ENCODE measurements at regions not wholly inside any gene's neighbourhood (a gene's known extent, or its start where the extent isn't known, plus 50 kb on each side); places are given as distances from the start of the nearest gene placed in this dataset.

DNA sequence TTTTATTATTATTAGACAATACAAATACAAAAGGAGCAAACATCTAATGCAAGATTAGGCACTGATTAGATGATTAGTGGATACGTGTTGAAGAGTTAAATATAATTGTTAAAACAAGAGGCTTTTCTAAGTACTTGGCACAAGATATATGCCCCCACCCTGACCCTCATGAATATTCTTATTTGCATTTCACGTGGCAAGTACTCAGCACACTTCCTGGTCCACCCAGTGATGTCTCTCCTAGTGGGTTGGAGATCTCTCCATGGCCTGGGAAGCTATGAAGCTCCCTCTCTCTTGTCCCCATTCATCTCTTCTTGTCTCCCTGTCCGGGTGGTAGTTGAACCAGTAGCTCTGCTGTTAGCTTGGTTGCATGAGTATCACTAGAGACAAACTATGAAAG lies 375.3 kb downstream of the ADRA2A start:
- CTCF ChIA-PET: no interaction called here
- TF ChIP-seq, protein P1, sequence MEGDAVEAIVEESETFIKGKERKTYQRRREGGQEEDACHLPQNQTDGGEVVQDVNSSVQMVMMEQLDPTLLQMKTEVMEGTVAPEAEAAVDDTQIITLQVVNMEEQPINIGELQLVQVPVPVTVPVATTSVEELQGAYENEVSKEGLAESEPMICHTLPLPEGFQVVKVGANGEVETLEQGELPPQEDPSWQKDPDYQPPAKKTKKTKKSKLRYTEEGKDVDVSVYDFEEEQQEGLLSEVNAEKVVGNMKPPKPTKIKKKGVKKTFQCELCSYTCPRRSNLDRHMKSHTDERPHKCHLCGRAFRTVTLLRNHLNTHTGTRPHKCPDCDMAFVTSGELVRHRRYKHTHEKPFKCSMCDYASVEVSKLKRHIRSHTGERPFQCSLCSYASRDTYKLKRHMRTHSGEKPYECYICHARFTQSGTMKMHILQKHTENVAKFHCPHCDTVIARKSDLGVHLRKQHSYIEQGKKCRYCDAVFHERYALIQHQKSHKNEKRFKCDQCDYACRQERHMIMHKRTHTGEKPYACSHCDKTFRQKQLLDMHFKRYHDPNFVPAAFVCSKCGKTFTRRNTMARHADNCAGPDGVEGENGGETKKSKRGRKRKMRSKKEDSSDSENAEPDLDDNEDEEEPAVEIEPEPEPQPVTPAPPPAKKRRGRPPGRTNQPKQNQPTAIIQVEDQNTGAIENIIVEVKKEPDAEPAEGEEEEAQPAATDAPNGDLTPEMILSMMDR (IDR thresholded peaks at IDR 0.05; ENCODE audit: insufficient read depth, low read length, missing control alignments): no peak
- no peak for DNase-seq (ENCODE audit: low read depth, low spot score)
- POLR2A ChIA-PET: no interaction called here
- H3K4me3 ChIP-seq (ENCODE audit: low read depth, low read length): no peak overlapping the region

DNA sequence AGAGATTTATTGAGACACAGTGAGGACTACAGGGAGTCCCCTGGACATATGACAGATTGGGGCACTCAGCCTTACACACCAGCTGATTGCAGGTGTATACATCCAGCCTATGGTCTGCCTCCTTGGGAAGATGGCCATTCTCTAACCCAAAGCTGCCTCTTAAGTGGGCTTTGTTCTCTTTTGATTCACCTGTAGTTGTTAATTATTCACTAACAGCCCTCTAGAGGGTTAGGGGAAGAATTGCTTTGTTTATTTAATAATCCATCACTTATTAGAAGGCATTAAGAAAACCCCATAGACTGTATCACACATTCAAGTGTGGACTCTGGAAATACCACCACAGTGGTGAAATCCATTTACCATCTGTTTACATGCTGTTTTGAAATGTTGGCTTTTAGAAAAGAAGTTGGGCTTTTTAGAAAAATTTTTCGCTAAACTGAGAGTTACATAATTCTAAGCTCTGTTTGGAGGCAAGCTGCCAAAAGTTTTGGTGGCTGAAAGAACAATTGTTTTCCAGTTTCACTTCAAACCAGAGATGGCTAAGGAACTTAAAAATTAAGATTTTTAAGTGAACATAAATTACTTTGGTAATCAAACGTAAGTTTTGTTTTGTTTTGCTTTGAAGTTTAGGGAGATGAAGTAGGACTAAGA lies 379.1 kb downstream of the ADRA2A start:
- TF ChIP-seq, protein P1 (IDR thresholded peaks at IDR 0.05; ENCODE audit: insufficient read depth, low read length, missing control alignments): no peak
- CTCF ChIA-PET: no interaction called here
- H3K4me3 ChIP-seq (ENCODE audit: low read depth, low read length): no peak overlapping the region
- POLR2A ChIA-PET: no interaction called here
- no peak for DNase-seq (ENCODE audit: low read depth, low spot score)

DNA sequence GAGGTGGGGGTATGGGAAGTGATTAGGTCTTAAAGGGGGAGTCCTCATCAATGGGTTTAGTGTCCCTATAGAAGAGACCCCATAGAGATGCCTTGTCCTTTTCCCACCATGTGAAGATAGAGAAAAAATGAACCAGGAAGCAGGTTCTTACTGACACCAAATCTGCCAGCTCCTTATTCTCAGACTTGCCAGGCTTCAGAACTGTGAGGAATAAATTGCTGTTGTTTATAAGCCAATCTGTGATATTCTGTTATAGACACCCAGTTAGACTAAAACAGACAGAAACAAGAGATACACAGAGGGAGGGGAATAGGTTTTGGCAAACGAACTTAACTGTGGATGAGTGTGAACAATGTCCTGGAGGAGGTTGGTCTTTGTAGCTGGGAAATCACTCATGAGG lies 381.4 kb downstream of the ADRA2A start:
- no peak for DNase-seq (ENCODE audit: low read depth, low spot score)
- TF ChIP-seq, protein P1 (IDR thresholded peaks at IDR 0.05; ENCODE audit: insufficient read depth, low read length, missing control alignments): no peak
- H3K4me3 ChIP-seq (ENCODE audit: low read depth, low read length): no peak overlapping the region
- CTCF ChIA-PET: no interaction called here
- POLR2A ChIA-PET: no interaction called here

DNA sequence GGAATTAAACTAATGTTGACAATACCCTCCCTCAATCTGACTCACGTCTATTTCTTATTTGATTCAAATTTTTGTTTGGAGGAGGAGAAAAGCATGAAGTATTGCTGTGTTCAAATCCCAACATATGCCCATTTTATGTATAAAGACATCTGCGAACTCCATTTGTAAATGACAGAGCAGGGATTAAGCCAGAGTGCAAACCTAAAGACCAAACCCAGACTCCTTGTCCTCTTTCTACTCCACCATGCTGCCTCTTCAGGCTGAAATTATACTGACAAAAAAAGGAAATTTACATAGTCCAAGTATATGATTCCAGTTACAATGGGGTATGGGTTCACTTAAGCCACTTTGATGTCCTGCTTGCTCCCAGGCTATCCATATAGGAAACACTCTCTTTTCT lies 383.1 kb downstream of the ADRA2A start:
- H3K4me3 ChIP-seq (ENCODE audit: low read depth, low read length): no peak overlapping the region
- no peak for DNase-seq (ENCODE audit: low read depth, low spot score)
- ChIA-PET CTCF (no interaction called here), POLR2A (no interaction called here)
- TF ChIP-seq, protein P1 (IDR thresholded peaks at IDR 0.05; ENCODE audit: insufficient read depth, low read length, missing control alignments): no peak

DNA sequence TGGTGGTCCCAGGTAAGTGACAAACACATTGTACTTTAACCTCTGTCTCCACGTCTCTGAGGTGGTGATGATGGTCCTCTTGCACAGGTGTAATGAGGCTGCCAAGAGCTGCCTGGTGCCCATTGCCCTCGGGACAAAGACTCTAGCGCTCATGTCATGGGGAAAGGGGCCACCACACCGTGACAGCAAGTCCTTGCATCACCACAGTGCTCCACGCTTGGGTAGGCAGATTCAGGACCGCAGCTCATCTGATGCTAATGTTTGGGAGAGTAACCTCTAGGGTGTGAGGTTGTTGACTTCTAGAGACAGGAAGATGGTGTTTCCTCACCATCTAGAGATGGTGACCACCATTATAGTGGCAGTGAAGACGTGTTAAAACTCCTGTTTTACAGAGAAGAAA lies 395.6 kb downstream of the ADRA2A start:
- TF ChIP-seq, protein P1 (IDR thresholded peaks at IDR 0.05; ENCODE audit: insufficient read depth, low read length, missing control alignments): no peak
- DNase-seq (ENCODE audit: low read depth, low spot score): no peak
- POLR2A ChIA-PET: no interaction called here
- CTCF ChIA-PET: no interaction called here
- no peak overlapping the region for H3K4me3 ChIP-seq (ENCODE audit: low read depth, low read length)

DNA sequence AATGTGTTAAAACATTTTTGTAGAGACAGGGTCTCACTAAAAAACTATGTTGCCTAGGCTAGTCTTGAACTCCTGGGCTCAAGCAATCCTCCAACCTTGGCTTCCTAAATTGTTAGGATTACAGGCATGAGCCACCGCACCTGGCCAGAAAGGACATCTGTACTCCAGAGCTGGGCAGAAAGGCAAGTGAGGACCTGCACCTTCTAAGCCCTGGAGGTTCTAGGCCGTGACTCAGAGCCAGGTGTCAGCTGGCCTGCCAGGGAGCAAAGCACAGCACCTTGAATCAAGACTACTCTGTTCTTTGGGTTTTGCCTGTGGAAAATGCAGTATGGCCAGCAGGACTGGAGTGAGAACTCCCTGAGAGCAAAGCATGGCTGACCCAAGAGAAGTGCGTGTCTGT lies 396.5 kb downstream of the ADRA2A start:
- ChIA-PET POLR2A (no interaction called here), CTCF (no interaction called here)
- TF ChIP-seq, protein P1 (IDR thresholded peaks at IDR 0.05; ENCODE audit: insufficient read depth, low read length, missing control alignments): no peak
- no peak overlapping the region for H3K4me3 ChIP-seq (ENCODE audit: low read depth, low read length)
- DNase-seq (ENCODE audit: low read depth, low spot score): no peak

All from AG04449 (cell line).